ENCODE measurements at regions not wholly inside any gene's neighbourhood (a gene's known extent, or its start where the extent isn't known, plus 50 kb on each side); places are given as distances from the start of the nearest gene placed in this dataset.
A peak's percentile ranks its signal among the peaks of the same experiment; 100 is the strongest.

DNA sequence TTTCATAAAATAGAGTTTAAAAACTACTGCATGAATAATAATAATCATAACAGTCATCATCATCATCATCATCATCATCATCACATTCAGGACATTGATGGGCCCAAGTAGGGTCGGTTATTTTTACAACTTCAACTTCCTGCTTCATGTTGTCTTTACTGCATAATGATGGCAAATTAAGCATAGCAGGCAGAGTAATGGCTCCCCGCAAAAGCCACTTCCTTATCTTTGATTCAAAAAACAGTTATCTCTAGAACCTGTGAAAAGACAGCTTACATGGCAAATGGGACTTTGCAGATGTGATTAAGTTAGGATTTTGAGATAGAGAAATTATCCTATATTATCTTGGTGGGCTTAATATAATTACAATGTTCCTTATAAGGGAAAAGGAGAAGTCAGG, 792.9 kb downstream of the LIG4 start:
- DNase-seq, result peak; percentile 58
- in situ Hi-C loops (cut with MboI; ENCODE audit: low pct_unique_long_range_greater_than_20kb, low sequenced_read_pairs), result no loop called here

- in situ Hi-C loops (cut with MboI; ENCODE audit: low pct_unique_long_range_greater_than_20kb, low sequenced_read_pairs), result no loop called here
- no peak for DNase-seq
Observed at GRCh38 chr13:107421951-107422350, 793.4 kb downstream of the LIG4 start.

DNA sequence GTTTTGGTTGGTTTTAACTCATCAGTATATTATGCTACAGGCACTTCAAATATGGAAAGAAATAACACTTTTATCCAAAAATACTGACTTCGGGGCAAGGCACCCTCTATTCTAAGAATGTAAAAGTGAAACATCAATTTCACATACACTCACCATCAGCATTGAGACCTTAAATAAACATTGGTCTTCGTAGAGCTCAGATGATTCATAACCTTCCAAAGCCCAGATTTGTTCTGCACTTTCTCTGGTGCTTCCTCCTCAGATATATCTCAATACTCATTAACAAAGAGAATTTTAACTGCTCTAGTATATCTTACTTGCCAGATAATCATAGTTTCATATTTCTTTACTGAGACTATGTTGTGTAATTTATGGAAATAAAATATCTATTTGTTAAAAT, 794.3 kb downstream of the LIG4 start:
- in situ Hi-C loops (cut with MboI; ENCODE audit: low pct_unique_long_range_greater_than_20kb, low sequenced_read_pairs), result no loop called here
- no peak for DNase-seq

DNA sequence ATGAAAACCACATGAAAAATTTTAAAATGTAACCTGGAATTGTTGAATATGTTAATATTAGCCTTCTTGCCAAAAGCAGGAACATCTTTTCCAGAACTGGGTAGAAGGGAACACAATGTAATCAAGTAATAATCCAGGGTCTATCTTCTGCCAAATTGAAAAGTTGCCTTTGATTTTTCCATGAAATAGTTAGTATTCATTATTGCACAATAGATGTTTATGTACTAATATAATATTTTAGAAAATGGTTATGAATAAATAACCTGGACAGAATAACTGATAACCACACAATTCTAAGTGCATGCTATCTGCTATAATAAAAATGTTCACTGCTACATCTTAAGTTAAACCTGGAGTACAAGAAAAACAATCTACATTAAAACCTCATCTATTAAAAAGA, 802.3 kb downstream of the LIG4 start:
- DNase-seq, result no peak
- in situ Hi-C loops (cut with MboI; ENCODE audit: low pct_unique_long_range_greater_than_20kb, low sequenced_read_pairs), result no loop called here

- in situ Hi-C loops (cut with MboI; ENCODE audit: low pct_unique_long_range_greater_than_20kb, low sequenced_read_pairs), result no loop called here
Observed at GRCh38 chr13:107407074-107407473, 808.3 kb downstream of the LIG4 start.

GRCh38 chr13:107395927-107396662, 819.2 kb downstream of the LIG4 start:
- no peak for DNase-seq
- in situ Hi-C loops (cut with MboI; ENCODE audit: low pct_unique_long_range_greater_than_20kb, low sequenced_read_pairs), result no loop called here

More at GRCh38 chr13:107407074-107407473, 808.3 kb downstream of the LIG4 start:
- no peak for DNase-seq

DNA sequence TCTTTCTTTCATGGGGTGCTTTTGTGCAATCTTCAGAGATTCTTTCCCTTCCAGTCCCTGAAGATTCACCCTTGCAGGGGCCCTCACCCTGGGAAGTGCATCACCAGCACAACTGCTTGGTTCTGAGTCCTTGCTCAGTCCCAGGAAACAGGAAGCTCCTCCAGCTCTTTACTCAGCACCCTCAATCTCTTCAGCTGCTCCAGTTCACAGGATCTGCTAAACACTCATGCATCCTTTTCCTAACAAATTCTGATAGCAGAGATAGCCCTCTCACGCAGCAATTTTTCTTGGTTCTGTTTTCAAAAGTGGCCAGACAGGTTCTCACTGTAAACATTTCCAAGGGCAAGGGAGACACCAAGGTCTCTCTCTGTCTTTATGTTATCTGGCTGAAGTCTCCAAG, 823.1 kb downstream of the LIG4 start:
- in situ Hi-C loops (cut with MboI; ENCODE audit: low pct_unique_long_range_greater_than_20kb, low sequenced_read_pairs), result no loop called here
- no peak for DNase-seq

GRCh38 chr13:107387525-107387924, 819.6 kb upstream of the ARGLU1 start:
- in situ Hi-C loops (cut with MboI; ENCODE audit: low pct_unique_long_range_greater_than_20kb, low sequenced_read_pairs), result no loop called here
- no peak for DNase-seq

GRCh38 chr13:107379407-107380155, 811.6 kb upstream of the ARGLU1 start:
- in situ Hi-C loops (cut with MboI; ENCODE audit: low pct_unique_long_range_greater_than_20kb, low sequenced_read_pairs), result no loop called here
- no peak for DNase-seq

DNA sequence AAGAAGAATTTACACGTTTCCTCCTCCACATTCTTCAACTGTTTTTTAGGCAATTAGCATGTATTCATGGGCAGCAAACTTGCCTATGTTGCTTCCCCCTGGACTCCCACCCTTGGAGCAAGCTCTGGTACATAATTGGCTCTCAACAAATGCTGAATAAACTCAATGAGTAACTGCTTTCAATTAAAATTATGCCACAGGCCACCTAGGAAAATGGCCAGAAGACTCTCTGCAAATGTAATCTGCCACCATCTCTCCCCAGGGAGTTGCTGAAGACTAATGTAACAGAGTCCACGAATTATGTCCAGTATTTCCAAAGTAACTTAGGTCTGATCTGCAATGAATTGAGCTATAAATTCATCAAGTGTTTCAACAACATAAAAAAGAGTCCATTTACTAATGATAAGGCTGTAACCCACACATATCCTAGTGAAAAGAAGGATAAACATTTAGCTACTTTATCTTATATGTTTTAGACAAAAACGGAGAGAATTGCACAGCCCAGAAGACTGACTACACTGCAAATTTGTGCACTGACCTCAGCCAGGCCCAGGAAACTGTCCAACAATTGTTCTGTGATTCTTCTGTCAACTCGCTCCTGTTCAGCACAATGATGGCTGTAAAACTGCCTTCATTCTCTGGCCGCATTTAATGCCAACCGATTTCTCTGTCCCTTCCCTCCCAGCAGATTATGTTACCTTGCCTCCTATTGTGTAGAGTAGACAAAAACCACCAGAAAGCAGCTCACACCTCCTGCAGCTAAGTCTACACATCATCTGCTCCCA, 808.6 kb upstream of the ARGLU1 start:
- no peak for DNase-seq
- in situ Hi-C loops (cut with MboI; ENCODE audit: low pct_unique_long_range_greater_than_20kb, low sequenced_read_pairs), result no loop called here

DNA sequence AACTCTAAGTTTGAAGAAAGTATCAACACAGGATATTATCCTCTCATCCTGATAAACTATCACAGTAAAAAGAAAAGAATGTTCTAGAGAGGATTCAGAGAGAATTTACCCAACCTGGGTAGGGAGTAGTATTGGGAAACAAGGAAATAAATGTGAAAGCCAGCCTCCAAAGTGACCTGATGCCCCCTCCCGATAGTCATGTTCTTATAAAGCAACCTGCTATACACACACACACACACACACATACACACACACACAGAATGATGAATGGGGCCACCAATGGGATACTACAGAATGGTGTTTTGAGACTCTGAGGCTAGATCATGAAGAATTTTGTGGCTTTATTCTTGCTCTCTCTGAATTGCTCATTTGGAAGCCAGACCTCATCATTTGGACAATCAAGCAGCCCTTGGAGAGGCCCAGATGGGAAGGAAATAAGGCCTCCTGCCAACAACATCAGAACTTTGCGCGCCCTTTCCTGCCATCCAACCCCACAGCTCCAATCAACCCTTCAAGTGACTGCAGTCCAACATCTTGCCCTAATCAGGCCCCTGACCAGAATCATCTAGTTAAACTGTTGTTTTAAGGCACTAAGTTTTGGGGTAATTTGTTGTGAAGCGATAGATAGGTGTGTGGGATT, 807.9 kb upstream of the ARGLU1 start:
- in situ Hi-C loops (cut with MboI; ENCODE audit: low pct_unique_long_range_greater_than_20kb, low sequenced_read_pairs), result no loop called here
- no peak for DNase-seq

DNA sequence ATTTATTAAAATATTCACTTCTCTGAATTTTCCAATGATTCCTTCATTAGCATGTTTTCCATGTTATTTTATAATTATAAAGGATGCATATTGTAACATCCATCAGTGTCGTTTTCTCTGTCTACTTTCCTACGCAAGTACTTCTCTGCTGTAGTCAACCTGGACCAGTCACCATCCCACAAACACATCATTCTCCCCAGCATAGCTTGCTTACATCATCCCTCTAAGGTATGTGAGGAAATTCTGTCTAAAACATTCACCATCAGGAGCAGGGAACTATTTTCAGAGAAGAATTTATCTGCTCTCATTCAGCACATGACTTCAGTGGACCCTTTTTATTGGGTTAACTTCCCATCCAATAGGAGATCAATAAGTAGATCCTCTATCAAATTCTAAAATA, 806.1 kb upstream of the ARGLU1 start:
- in situ Hi-C loops (cut with MboI; ENCODE audit: low pct_unique_long_range_greater_than_20kb, low sequenced_read_pairs), result no loop called here
- DNase-seq, result no peak

DNA sequence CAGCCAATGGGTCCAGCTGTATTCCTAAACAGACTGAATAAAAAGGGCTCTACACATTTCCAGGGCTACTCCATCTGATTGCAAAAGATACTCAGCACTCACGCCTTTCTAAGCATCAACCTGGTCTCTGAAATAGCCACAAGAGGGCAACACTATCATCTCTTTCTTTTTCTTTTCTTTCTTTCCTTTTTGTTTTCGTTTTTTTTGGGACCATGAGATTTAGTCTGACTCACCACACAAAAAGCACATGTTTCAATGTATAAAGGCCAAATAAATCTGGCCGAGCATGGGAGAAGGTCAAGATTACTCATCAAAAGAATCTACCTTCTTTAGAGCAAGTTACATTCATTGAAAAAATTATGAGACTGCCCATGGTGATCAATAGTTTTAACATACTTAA, 805.6 kb upstream of the ARGLU1 start:
- in situ Hi-C loops (cut with MboI; ENCODE audit: low pct_unique_long_range_greater_than_20kb, low sequenced_read_pairs), result no loop called here

GRCh38 chr13:107370015-107370785, 802.3 kb upstream of the ARGLU1 start:
- DNase-seq, result no peak
- in situ Hi-C loops (cut with MboI; ENCODE audit: low pct_unique_long_range_greater_than_20kb, low sequenced_read_pairs), result no loop called here

More for the DNA sequence above, 805.6 kb upstream of the ARGLU1 start:
- DNase-seq, result peak; percentile 37

GRCh38 chr13:107367258-107367657, 799.3 kb upstream of the ARGLU1 start:
- DNase-seq, result no peak
- in situ Hi-C loops (cut with MboI; ENCODE audit: low pct_unique_long_range_greater_than_20kb, low sequenced_read_pairs), result no loop called here

GRCh38 chr13:107365466-107366215, 797.7 kb upstream of the ARGLU1 start:
- no peak for DNase-seq
- in situ Hi-C loops (cut with MboI; ENCODE audit: low pct_unique_long_range_greater_than_20kb, low sequenced_read_pairs), result no loop called here

- in situ Hi-C loops (cut with MboI; ENCODE audit: low pct_unique_long_range_greater_than_20kb, low sequenced_read_pairs), result no loop called here
- DNase-seq, result no peak
Observed at GRCh38 chr13:107364658-107365057, 796.7 kb upstream of the ARGLU1 start.

DNA sequence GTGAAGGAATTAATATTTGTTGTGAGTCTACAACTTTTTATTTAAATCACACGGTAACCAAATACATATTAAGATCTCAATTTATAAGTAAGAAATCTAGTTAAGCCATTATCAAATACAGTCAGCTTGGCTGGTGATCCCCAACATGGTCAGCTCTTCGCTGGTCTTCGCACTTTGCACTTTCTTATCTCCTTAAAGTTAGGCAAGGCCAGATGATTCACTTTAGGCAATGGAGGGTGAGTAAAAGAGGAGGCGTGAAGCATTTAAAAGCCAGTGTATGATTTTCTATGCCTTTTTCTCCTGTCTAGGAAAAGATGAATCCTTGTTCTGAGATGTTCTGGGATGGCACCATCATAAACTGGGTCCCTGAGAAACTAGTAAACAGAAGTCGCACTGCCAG, 793.7 kb upstream of the ARGLU1 start:
- in situ Hi-C loops (cut with MboI; ENCODE audit: low pct_unique_long_range_greater_than_20kb, low sequenced_read_pairs), result no loop called here

More for the DNA sequence above, 793.7 kb upstream of the ARGLU1 start:
- no peak for DNase-seq

All from KBM-7 (cell line).